Neural cell (in vitro differentiated cells): ENCODE measurements at regions not wholly inside any gene's neighbourhood (a gene's known extent, or its start where the extent isn't known, plus 50 kb on each side); places are given as distances from the start of the nearest gene placed in this dataset.

Experiments used
- H2AFZ ChIP-seq: fragments of 200-600, 300-800 bp; sonication (generic), shearing (Covaris generic); 2 replicates; pipeline ENCODE4 v1.6.0; 2014; ENCODE audit warnings: low read depth, mild to moderate bottlenecking, antibody characterized with exemption, low read length, moderate library complexity
- H3F3A ChIP-seq: fragments of 200-600 bp; shearing (Covaris generic); 2 replicates; pipeline ENCODE4 v1.6.1; 2016; ENCODE audit warnings: mild to moderate bottlenecking, moderate library complexity, mixed read lengths, antibody characterized with exemption, low read length; ENCODE audit not compliant: insufficient read depth, poor library complexity, severe bottlenecking
- H3K27ac ChIP-seq: fragments of 200-600, 300-800 bp; sonication (generic), shearing (Covaris generic); 2 replicates; pipeline ENCODE4 v1.5.1; 2014; ENCODE audit warnings: mild to moderate bottlenecking, low read length, moderate library complexity
- H3K27me3 ChIP-seq: fragments of 300-800, 200-600 bp; sonication (generic), shearing (Covaris generic); 2 replicates; pipeline ENCODE4 v1.6.0; 2014; ENCODE audit warnings: mild to moderate bottlenecking, low read depth, low read length, moderate library complexity; ENCODE audit not compliant: insufficient read depth
- H3K36me3 ChIP-seq: fragments of 300-800, 200-600 bp; sonication (generic), shearing (Covaris generic); 2 replicates; pipeline ENCODE4 v1.5.1; 2014; ENCODE audit warnings: mild to moderate bottlenecking, antibody characterized with exemption, low read length, moderate library complexity; ENCODE audit not compliant: insufficient read depth
- H3K4me2 ChIP-seq: fragments of 300-800, 200-600 bp; sonication (generic), shearing (Covaris generic); 2 replicates; pipeline ENCODE4 v1.6.0; 2014; ENCODE audit warnings: mild to moderate bottlenecking, low read length
- H3K4me3 ChIP-seq: fragments of 300-800, 200-600 bp; sonication (generic), shearing (Covaris generic); 2 replicates; pipeline ENCODE4 v1.5.1; 2014; ENCODE audit warnings: mild to moderate bottlenecking, low read length, moderate library complexity
- H3K79me2 ChIP-seq: fragments of 200-600 bp; shearing (Covaris generic); replicated peaks from 2 replicates; pipeline ENCODE4 v1.6.0; 2014; ENCODE audit warnings: mild to moderate bottlenecking, low read length, moderate library complexity; ENCODE audit not compliant: insufficient read depth
- H3K9ac ChIP-seq: fragments of 300-800, 200-600 bp; sonication (generic), shearing (Covaris generic); 2 replicates; pipeline ENCODE4 v1.6.1; 2016; ENCODE audit warnings: mild to moderate bottlenecking, low read length, mixed read lengths
- H3K9me2 ChIP-seq: fragments of 200-600 bp; shearing (Covaris generic); 2 replicates; pipeline ENCODE4 v1.6.1; 2016; ENCODE audit warnings: mild to moderate bottlenecking, low read length, mixed read lengths; ENCODE audit not compliant: insufficient read depth
- H3K9me3 ChIP-seq: fragments of 200-600, 300-800 bp; sonication (generic), shearing (Covaris generic); 2 replicates; pipeline ENCODE4 v1.6.1; 2016; ENCODE audit warnings: mild to moderate bottlenecking, mixed run types, low read length, moderate library complexity, mixed read lengths
- H4K20me1 ChIP-seq: fragments of 200-600 bp; shearing (Covaris generic); 2 replicates; pipeline ENCODE4 v1.6.1; 2016; ENCODE audit warnings: mild to moderate bottlenecking, mixed run types; ENCODE audit not compliant: insufficient read depth
- CTCF ChIP-seq: fragments of 450-650 bp; IDR thresholded peaks from 2 replicates; pipeline ENCODE4 v1.5.1; 2014; ENCODE audit warnings: antibody characterized with exemption, mild to moderate bottlenecking, moderate library complexity; ENCODE audit not compliant: poor library complexity, severe bottlenecking
- EP300 ChIP-seq: fragments of 450-650 bp; conservative IDR thresholded peaks from 2 replicates; pipeline ENCODE4 v1.6.1; 2014; ENCODE audit warnings: antibody characterized with exemption, mild to moderate bottlenecking, moderate library complexity; ENCODE audit not compliant: poor library complexity, severe bottlenecking
- EZH2 ChIP-seq: fragments of 200-600, 300-800 bp; shearing (Covaris generic), sonication (generic); IDR thresholded peaks from 2 replicates; pipeline ENCODE4 v1.6.1; 2014; ENCODE audit warnings: antibody characterized with exemption, low read length, borderline replicate concordance, mild to moderate bottlenecking; ENCODE audit not compliant: insufficient read depth, poor library complexity, severe bottlenecking
- MXI1 ChIP-seq: fragments of 450-650 bp; conservative IDR thresholded peaks from 2 replicates; pipeline ENCODE4 v1.6.1; 2014; ENCODE audit warnings: antibody characterized with exemption, mild to moderate bottlenecking; ENCODE audit not compliant: poor library complexity, severe bottlenecking
- POLR2AphosphoS5 ChIP-seq: IDR thresholded peaks from 2 replicates; pipeline ENCODE4 v1.6.1; 2012
- RAD21 ChIP-seq: fragments of 450-650 bp; conservative IDR thresholded peaks from 2 replicates; pipeline ENCODE4 v1.6.1; 2014; ENCODE audit warnings: antibody characterized with exemption, mild to moderate bottlenecking, moderate library complexity
- REST ChIP-seq: IDR thresholded peaks from 2 replicates; pipeline ENCODE4 v1.6.1; 2012; ENCODE audit warnings: borderline replicate concordance
- SMC3 ChIP-seq: fragments of 450-650 bp; conservative IDR thresholded peaks from 2 replicates; pipeline ENCODE4 v1.6.1; 2014; ENCODE audit warnings: antibody characterized with exemption, mild to moderate bottlenecking, moderate library complexity; ENCODE audit not compliant: poor library complexity
- TAF1 ChIP-seq: IDR thresholded peaks from 2 replicates; pipeline ENCODE4 v1.6.1; 2012; ENCODE audit warnings: low read depth

- no peak overlapping the region for H3K4me2 ChIP-seq
- no peak overlapping the region for H3K4me3 ChIP-seq
- no peaks in the 10 kb centered on the region for H4K20me1 ChIP-seq
- H3K9me2 ChIP-seq, result no peaks in the 10 kb centered on the region
- H3K9ac ChIP-seq, result no peak overlapping the region
- TF ChIP-seq EP300 (no peak), EZH2 (no peak), POLR2AphosphoS5 (no peak), MXI1 (no peak), REST (no peak), SMC3 (no peak), CTCF (no peak), TAF1 (no peak), RAD21 (no peak)
- H2AFZ ChIP-seq, result no peak overlapping the region
- H3K27ac ChIP-seq, result no peak overlapping the region
- H3K79me2 ChIP-seq, result no peaks in the 10 kb centered on the region
- no peaks in the 10 kb centered on the region for H3F3A ChIP-seq
- H3K36me3 ChIP-seq, result no peaks in the 10 kb centered on the region
- no peaks in the 10 kb centered on the region for H3K27me3 ChIP-seq
- H3K9me3 ChIP-seq, result no peaks in the 10 kb centered on the region
Measured at GRCh38 chr3:84566256-84566655, 392.5 kb upstream of the CADM2 start.

- no peaks in the 10 kb centered on the region for H3K9me2 ChIP-seq
- no peaks in the 10 kb centered on the region for H3K36me3 ChIP-seq
- no peak overlapping the region for H3K4me3 ChIP-seq
- H3K9me3 ChIP-seq, result no peaks in the 10 kb centered on the region
- no peak overlapping the region for H3K4me2 ChIP-seq
- no peak overlapping the region for H3K9ac ChIP-seq
- no peaks in the 10 kb centered on the region for H3K79me2 ChIP-seq
- no peaks in the 10 kb centered on the region for H3F3A ChIP-seq
- H3K27ac ChIP-seq, result no peak overlapping the region
- H3K27me3 ChIP-seq, result no peaks in the 10 kb centered on the region
- H2AFZ ChIP-seq, result no peak overlapping the region
- no peak for TF ChIP-seq RAD21
- TF ChIP-seq CTCF, result no peak
- TF ChIP-seq REST, result no peak
- no peak for TF ChIP-seq TAF1
- no peak for TF ChIP-seq EZH2
- no peak for TF ChIP-seq POLR2AphosphoS5
- TF ChIP-seq SMC3, result no peak
- TF ChIP-seq EP300, result no peak
- TF ChIP-seq MXI1, result no peak
- H4K20me1 ChIP-seq, result no peaks in the 10 kb centered on the region
Measured at GRCh38 chr3:84567796-84568195, 391.0 kb upstream of the CADM2 start.
